ENCODE measurements at regions not wholly inside any gene's neighbourhood (a gene's known extent, or its start where the extent isn't known, plus 50 kb on each side); places are given as distances from the start of the nearest gene placed in this dataset.

- POLR2A ChIA-PET = no interaction called here
Observed at GRCh38 chr9:107810461-107810961, 320.9 kb upstream of the KLF4 start.

GRCh38 chr9:107809871-107810460 lies 320.4 kb upstream of the KLF4 start:
- ATAC-seq (ENCODE audit: low read depth) (no peak), DNase-seq (no peak)
- Mint-ChIP-seq H3K9me3 (ENCODE audit: insufficient read depth) (no peaks in the 10 kb centered on the region), H3K4me3 (no peak overlapping the region), H3K27ac (no peak overlapping the region), H3K27me3 (no peaks in the 10 kb centered on the region), H3K4me1 (no peaks in the 10 kb centered on the region)
- Histone ChIP-seq H3K36me3 (replicated peaks in 1 of 2; ENCODE audit: control extremely low read depth in 1 of 2, control insufficient read depth in 1 of 2, extremely low read depth in 1 of 2, insufficient read depth in 2 of 2, low read length in 1 of 2) (no peaks in the 10 kb centered on the region), H3K9me3 (ENCODE audit: control extremely low read depth in 1 of 3, control insufficient read depth in 2 of 3, insufficient read depth in 1 of 3, low read length in 2 of 3) (no peaks in the 10 kb centered on the region), H3K9ac (ENCODE audit: low read length) (no peak overlapping the region), H3K79me2 (ENCODE audit: control insufficient read depth, insufficient read depth, low read length) (no peaks in the 10 kb centered on the region), H3K27me3 (replicated peaks in 1 of 4; ENCODE audit: control extremely low read depth in 1 of 4, control insufficient read depth in 3 of 4, insufficient read depth in 4 of 4, low read length in 3 of 4) (no peaks in the 10 kb centered on the region), H3K4me2 (replicated peaks; ENCODE audit: low read depth, low read length, poor library complexity, severe bottlenecking) (no peak overlapping the region), H3K4me3 (ENCODE audit: control extremely low read depth in 1 of 5, extremely low read depth in 1 of 5, insufficient read depth in 1 of 5, low read depth in 2 of 5, low read length in 4 of 5) (no peak overlapping the region), H2AFZ (ENCODE audit: insufficient read depth, low read depth, low read length, poor library complexity, severe bottlenecking) (no peak overlapping the region), H3K4me1 (ENCODE audit: control insufficient read depth in 2 of 2, insufficient read depth in 2 of 2, low read length in 2 of 2) (no peaks in the 10 kb centered on the region), H4K20me1 (ENCODE audit: control insufficient read depth, insufficient read depth, low read length, poor library complexity, severe bottlenecking) (no peaks in the 10 kb centered on the region), H3K27ac (ENCODE audit: low read length in 2 of 2) (no peak overlapping the region)
- ChIA-PET POLR2A (no interaction called here), CTCF (no interaction called here)
- TF ChIP-seq CTCF (IDR thresholded peaks at IDR 0.05) (no peak), EZH2 (IDR thresholded peaks at IDR 0.05; ENCODE audit: borderline replicate concordance, insufficient read depth, low read depth, low read length, poor library complexity, severe bottlenecking) (no peak)
- 94% methylated on average over 3 of the region's 5 CpGs for WGBS (ENCODE audit: insufficient coverage)
- intact Hi-C loops (cut with micrococcal nuclease) = no loop called here

More at GRCh38 chr9:107810461-107810961, 320.9 kb upstream of the KLF4 start:
- DNase-seq (no peak), ATAC-seq (ENCODE audit: low read depth) (no peak)
- Histone ChIP-seq H3K4me3 (ENCODE audit: control extremely low read depth in 1 of 5, extremely low read depth in 1 of 5, insufficient read depth in 1 of 5, low read depth in 2 of 5, low read length in 4 of 5) (no peak overlapping the region), H2AFZ (ENCODE audit: insufficient read depth, low read depth, low read length, poor library complexity, severe bottlenecking) (no peak overlapping the region), H3K27me3 (replicated peaks in 1 of 4; ENCODE audit: control extremely low read depth in 1 of 4, control insufficient read depth in 3 of 4, insufficient read depth in 4 of 4, low read length in 3 of 4) (no peaks in the 10 kb centered on the region), H3K36me3 (replicated peaks in 1 of 2; ENCODE audit: control extremely low read depth in 1 of 2, control insufficient read depth in 1 of 2, extremely low read depth in 1 of 2, insufficient read depth in 2 of 2, low read length in 1 of 2) (no peaks in the 10 kb centered on the region), H3K4me1 (ENCODE audit: control insufficient read depth in 2 of 2, insufficient read depth in 2 of 2, low read length in 2 of 2) (no peaks in the 10 kb centered on the region), H4K20me1 (ENCODE audit: control insufficient read depth, insufficient read depth, low read length, poor library complexity, severe bottlenecking) (no peaks in the 10 kb centered on the region), H3K79me2 (ENCODE audit: control insufficient read depth, insufficient read depth, low read length) (no peaks in the 10 kb centered on the region), H3K4me2 (replicated peaks; ENCODE audit: low read depth, low read length, poor library complexity, severe bottlenecking) (no peak overlapping the region), H3K9ac (ENCODE audit: low read length) (no peak overlapping the region), H3K9me3 (ENCODE audit: control extremely low read depth in 1 of 3, control insufficient read depth in 2 of 3, insufficient read depth in 1 of 3, low read length in 2 of 3) (no peaks in the 10 kb centered on the region), H3K27ac (ENCODE audit: low read length in 2 of 2) (no peak overlapping the region)
- no peak overlapping the region for H3K27ac Mint-ChIP-seq
- no peak overlapping the region for H3K4me3 Mint-ChIP-seq
- H3K9me3 Mint-ChIP-seq (ENCODE audit: insufficient read depth) = no peaks in the 10 kb centered on the region
- CTCF ChIA-PET = no interaction called here
- 88% methylated on average over 4 of the region's 6 CpGs for WGBS (ENCODE audit: insufficient coverage)
- intact Hi-C loops (cut with micrococcal nuclease) = no loop called here
- no peaks in the 10 kb centered on the region for H3K4me1 Mint-ChIP-seq
- H3K27me3 Mint-ChIP-seq = no peaks in the 10 kb centered on the region
- no peak for TF ChIP-seq CTCF (IDR thresholded peaks at IDR 0.05)
- no peak for TF ChIP-seq EZH2 (IDR thresholded peaks at IDR 0.05; ENCODE audit: borderline replicate concordance, insufficient read depth, low read depth, low read length, poor library complexity, severe bottlenecking)

All from B cell (primary cell).